CD14-positive monocyte (primary cell): ENCODE measurements at regions not wholly inside any gene's neighbourhood (a gene's known extent, or its start where the extent isn't known, plus 50 kb on each side); places are given as distances from the start of the nearest gene placed in this dataset.

ENCODE experiments used
- DNase-seq, 3 donors: peaks; one replicate each; pipeline ENCODE4 v3.0.0-alpha.2; 2011 to 2022
- H2AFZ ChIP-seq: 2 replicates; pipeline ENCODE4 v1.6.0; 2012; ENCODE audit warnings: mild to moderate bottlenecking, low read depth, low read length, inconsistent platforms; ENCODE audit not compliant: insufficient read depth, poor library complexity, severe bottlenecking
- H3K27ac ChIP-seq, 2 donors: 1 replicate in 1 of 2; 2 replicates in 1 of 2; pipeline ENCODE4 v1.5.1; 2012 to 2013; ENCODE audit warnings: low read length in 2 of 2, control low read depth in 1 of 2, inconsistent platforms in 1 of 2, low read depth in 1 of 2, mild to moderate bottlenecking in 1 of 2
- H3K27me3 ChIP-seq, 2 donors: one replicate each; pipeline versions ENCODE4 v1.6.0 to v1.6.1; 2011 to 2013; ENCODE audit warnings: low read length in 2 of 2; ENCODE audit not compliant: control insufficient read depth in 2 of 2, insufficient read depth in 2 of 2
- H3K36me3 ChIP-seq, 2 donors: replicated peaks in 1 of 2; 1 replicate in 1 of 2; 2 replicates in 1 of 2; pipeline versions ENCODE4 v1.5.1 to v1.6.1; 2012 to 2013; ENCODE audit warnings: low read length in 2 of 2, control low read depth in 1 of 2, inconsistent platforms in 1 of 2, mild to moderate bottlenecking in 1 of 2; ENCODE audit not compliant: insufficient read depth in 2 of 2, control insufficient read depth in 1 of 2
- H3K4me1 ChIP-seq, 2 donors: 1 replicate in 1 of 2; 2 replicates in 1 of 2; pipeline versions ENCODE4 v1.5.1 to v1.6.1; 2012 to 2013; ENCODE audit warnings: low read length in 2 of 2, control low read depth in 1 of 2, inconsistent platforms in 1 of 2, mild to moderate bottlenecking in 1 of 2, moderate library complexity in 1 of 2; ENCODE audit not compliant: insufficient read depth in 2 of 2, control insufficient read depth in 1 of 2
- H3K4me2 ChIP-seq: replicated peaks from 2 replicates; pipeline ENCODE3; 2012; ENCODE audit warnings: low read length, moderate library complexity, mild to moderate bottlenecking; ENCODE audit not compliant: poor library complexity, severe bottlenecking; ENCODE audit errors: extremely low read depth
- H3K4me3 ChIP-seq, 3 experiments: fragments of 200-600 bp in 1 of 3; sonication (generic) in 1 of 3; replicated peaks in 1 of 3; 1 replicate in 2 of 3; 2 replicates in 1 of 3; pipeline ENCODE4 v1.5.1; 2011 to 2013; ENCODE audit warnings: low read length in 3 of 3, mild to moderate bottlenecking in 3 of 3, control low read depth in 2 of 3, low read depth in 2 of 3, inconsistent platforms in 1 of 3, moderate library complexity in 1 of 3
- H3K79me2 ChIP-seq: 2 replicates; pipeline ENCODE4 v1.6.0; 2012; ENCODE audit warnings: mild to moderate bottlenecking, control low read depth, inconsistent platforms, low read length, moderate library complexity; ENCODE audit not compliant: insufficient read depth
- H3K9ac ChIP-seq: 2 replicates; pipeline ENCODE4 v1.6.0; 2017; ENCODE audit warnings: low read length, mild to moderate bottlenecking; ENCODE audit not compliant: insufficient read depth, poor library complexity, severe bottlenecking
- H3K9me3 ChIP-seq, 2 donors: replicated peaks in 1 of 2; 1 replicate in 1 of 2; 2 replicates in 1 of 2; pipeline versions ENCODE4 v1.5.1 to v1.6.1; 2012 to 2013; ENCODE audit warnings: low read length in 2 of 2, control low read depth in 1 of 2; ENCODE audit not compliant: control insufficient read depth in 1 of 2, insufficient read depth in 1 of 2
- H4K20me1 ChIP-seq: 2 replicates; pipeline ENCODE4 v1.6.0; 2012; ENCODE audit warnings: mild to moderate bottlenecking, low read length, control low read depth, moderate library complexity; ENCODE audit not compliant: insufficient read depth
- H3K27ac Mint-ChIP-seq, 7 donors: one replicate each; pipeline ENCODE4 v1.8.0; 2020; ENCODE audit warnings: mild to moderate bottlenecking in 7 of 7, mixed read lengths in 7 of 7, moderate library complexity in 6 of 7, inconsistent platforms in 2 of 7
- H3K27me3 Mint-ChIP-seq, 3 donors: one replicate each; pipeline ENCODE4 v1.8.0; 2021 to 2022; ENCODE audit warnings: low read depth in 3 of 3, mild to moderate bottlenecking in 3 of 3, mixed read lengths in 3 of 3, moderate library complexity in 3 of 3, inconsistent platforms in 1 of 3
- H3K36me3 Mint-ChIP-seq, 2 donors: one replicate each; pipeline ENCODE4 v1.8.0; 2020; ENCODE audit warnings: mixed read lengths in 2 of 2, inconsistent platforms in 1 of 2, mild to moderate bottlenecking in 1 of 2
- H3K4me1 Mint-ChIP-seq: one replicate; pipeline ENCODE4 v1.8.0; 2020; ENCODE audit warnings: mild to moderate bottlenecking, mixed read lengths
- H3K4me3 Mint-ChIP-seq, 2 donors: one replicate each; pipeline ENCODE4 v1.8.0; 2020; ENCODE audit warnings: mild to moderate bottlenecking in 2 of 2, mixed read lengths in 2 of 2, moderate library complexity in 1 of 2
- H3K9me3 Mint-ChIP-seq, 7 donors: one replicate each; pipeline ENCODE4 v1.8.0; 2020 to 2022; ENCODE audit warnings: mixed read lengths in 7 of 7, mild to moderate bottlenecking in 6 of 7, moderate library complexity in 6 of 7, inconsistent platforms in 2 of 7
- WGBS: methylation state at CpG from one replicate; pipeline ENCODE4 v1.1.5; 2013; ENCODE audit warnings: missing lambda C conversion rate; ENCODE audit not compliant: insufficient coverage; 5-methylcytosine and 5-hydroxymethylcytosine counted together
- intact Hi-C, 2 donors: fragments of 100-400 bp; cut with micrococcal nuclease; formaldehyde crosslinking; loops; one replicate each; pipeline versions ENCODE4 v1.15.0 to v1.15.1; 2023
- TF ChIP-seq, protein P1 (sequence below): fragments of 200-600 bp; IDR thresholded peaks from one replicate; pipeline ENCODE4 v1.8.0; 2022; ENCODE audit warnings: antibody characterized with exemption, mild to moderate bottlenecking

DNA sequence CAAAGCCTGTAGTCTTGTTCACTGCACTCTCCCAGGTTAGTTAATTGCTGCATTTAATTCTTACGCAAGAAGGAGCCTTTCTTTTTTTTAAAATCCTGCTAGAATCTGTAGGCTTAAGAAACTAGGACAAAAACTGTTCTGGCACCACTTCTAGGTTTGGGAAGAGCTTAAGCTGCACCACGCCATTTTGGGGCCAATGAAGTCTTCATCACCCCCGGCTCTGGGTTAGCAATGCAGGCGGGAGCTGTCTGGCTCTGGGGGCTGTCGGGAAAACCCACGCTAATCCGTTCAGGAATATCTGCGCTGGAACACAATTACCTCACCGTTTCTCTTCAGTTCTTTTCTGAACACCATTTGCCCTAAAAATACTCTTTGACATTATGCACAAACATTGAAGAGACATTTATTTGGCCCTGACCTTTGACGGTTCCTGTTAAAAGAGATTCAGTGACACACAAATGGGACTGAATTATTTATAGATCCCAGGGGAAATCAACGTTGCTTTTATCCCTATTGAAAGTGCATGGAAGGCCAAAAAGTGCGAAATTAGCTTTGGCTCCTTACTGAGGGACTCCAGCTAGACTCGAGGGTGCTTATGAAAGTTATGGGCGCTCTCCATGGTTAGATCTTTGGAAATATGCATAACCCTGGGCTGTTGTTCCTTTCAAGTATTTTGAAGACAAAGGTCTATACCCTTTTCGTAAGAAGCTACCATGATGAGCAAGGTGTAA, 249.2 kb downstream of the HAPSTR1 start:
- Histone ChIP-seq H3K4me3 (no peak overlapping the region), H3K4me1 (peaks cover 0 to 3% of the 10 kb centered on the region in 2 donors), H3K9me3 (no peaks in the 10 kb centered on the region), H4K20me1 (no peaks in the 10 kb centered on the region), H2AFZ (no peak overlapping the region), H3K9ac (no peak overlapping the region), H3K79me2 (no peaks in the 10 kb centered on the region), H3K27me3 (no peaks in the 10 kb centered on the region), H3K36me3 (no peaks in the 10 kb centered on the region), H3K27ac (no peak overlapping the region), H3K4me2 (no peak overlapping the region)
- peaks cover 0 to 3% (median 2%) of the 10 kb centered on the region in 3 donors for H3K27me3 Mint-ChIP-seq
- H3K36me3 Mint-ChIP-seq = no peaks in the 10 kb centered on the region
- H3K4me1 Mint-ChIP-seq = peaks cover 2% of the 10 kb centered on the region
- H3K4me3 Mint-ChIP-seq = no peak overlapping the region
- H3K9me3 Mint-ChIP-seq = peaks cover 0 to 2% (median 0%) of the 10 kb centered on the region in 7 donors
- DNase-seq = no peak
- WGBS = 76% methylated on average over 7 of the region's 15 CpGs
- intact Hi-C loops = no loop called here
- no peak overlapping the region for H3K27ac Mint-ChIP-seq
- TF ChIP-seq, protein P1, sequence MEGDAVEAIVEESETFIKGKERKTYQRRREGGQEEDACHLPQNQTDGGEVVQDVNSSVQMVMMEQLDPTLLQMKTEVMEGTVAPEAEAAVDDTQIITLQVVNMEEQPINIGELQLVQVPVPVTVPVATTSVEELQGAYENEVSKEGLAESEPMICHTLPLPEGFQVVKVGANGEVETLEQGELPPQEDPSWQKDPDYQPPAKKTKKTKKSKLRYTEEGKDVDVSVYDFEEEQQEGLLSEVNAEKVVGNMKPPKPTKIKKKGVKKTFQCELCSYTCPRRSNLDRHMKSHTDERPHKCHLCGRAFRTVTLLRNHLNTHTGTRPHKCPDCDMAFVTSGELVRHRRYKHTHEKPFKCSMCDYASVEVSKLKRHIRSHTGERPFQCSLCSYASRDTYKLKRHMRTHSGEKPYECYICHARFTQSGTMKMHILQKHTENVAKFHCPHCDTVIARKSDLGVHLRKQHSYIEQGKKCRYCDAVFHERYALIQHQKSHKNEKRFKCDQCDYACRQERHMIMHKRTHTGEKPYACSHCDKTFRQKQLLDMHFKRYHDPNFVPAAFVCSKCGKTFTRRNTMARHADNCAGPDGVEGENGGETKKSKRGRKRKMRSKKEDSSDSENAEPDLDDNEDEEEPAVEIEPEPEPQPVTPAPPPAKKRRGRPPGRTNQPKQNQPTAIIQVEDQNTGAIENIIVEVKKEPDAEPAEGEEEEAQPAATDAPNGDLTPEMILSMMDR = no peak

DNA sequence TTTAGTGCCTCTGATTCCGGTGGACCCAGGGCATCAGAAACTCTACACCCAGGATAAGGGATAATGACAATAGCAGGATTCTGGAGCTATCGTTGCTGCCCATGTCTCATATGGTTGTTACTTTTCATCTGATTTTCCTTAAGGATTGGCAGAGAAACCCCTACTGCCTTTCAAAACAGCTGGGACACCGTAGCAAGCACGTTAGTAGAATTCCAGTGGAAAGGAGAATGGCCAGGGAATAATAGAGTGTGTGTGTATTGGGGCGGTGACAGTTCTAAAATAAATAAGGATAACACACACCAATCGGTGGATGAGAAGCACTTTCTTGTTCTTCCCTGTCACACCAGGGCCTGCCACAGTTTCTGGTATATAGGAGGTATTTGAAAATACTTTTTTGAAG, 251.8 kb downstream of the HAPSTR1 start:
- Mint-ChIP-seq H3K4me1 (peaks cover 2% of the 10 kb centered on the region), H3K36me3 (no peaks in the 10 kb centered on the region), H3K9me3 (peaks cover 0 to 2% (median 0%) of the 10 kb centered on the region in 7 donors), H3K27me3 (peaks cover 2 to 4% (median 3%) of the 10 kb centered on the region in 3 donors), H3K27ac (no peak overlapping the region), H3K4me3 (no peak overlapping the region)
- Histone ChIP-seq H3K36me3 (no peaks in the 10 kb centered on the region), H3K4me1 (peaks cover 0 to 3% of the 10 kb centered on the region in 2 donors), H3K4me2 (no peak overlapping the region), H3K27me3 (no peaks in the 10 kb centered on the region), H3K27ac (no peak overlapping the region), H4K20me1 (no peaks in the 10 kb centered on the region), H3K9ac (no peak overlapping the region), H3K4me3 (no peak overlapping the region), H3K79me2 (no peaks in the 10 kb centered on the region), H3K9me3 (no peaks in the 10 kb centered on the region), H2AFZ (no peak overlapping the region)
- DNase-seq = no peak
- TF ChIP-seq, protein P1 = no peak
- intact Hi-C loops = no loop called here
- 92% methylated on average over 2 of the region's 6 CpGs for WGBS
